D721Med (cell line): ENCODE measurements at regions not wholly inside any gene's neighbourhood (a gene's known extent, or its start where the extent isn't known, plus 50 kb on each side); places are given as distances from the start of the nearest gene placed in this dataset.

Source experiments
- DNase-seq: peaks from one replicate; pipeline ENCODE4 v3.0.0; 2011; ENCODE audit warnings: low spot score; ENCODE audit not compliant: insufficient read length
- FAIRE-seq: peaks from 2 replicates; lab custom pipeline; 2011; peaks lifted over from hg19 to GRCh38; lab: Jason Lieb, UNC
- CTCF ChIP-seq: IDR thresholded peaks from 2 replicates; pipeline ENCODE4 v1.5.1; 2012; ENCODE audit warnings: mild to moderate bottlenecking, control low read depth; ENCODE audit not compliant: insufficient read depth; ENCODE audit errors: missing control alignments

- no peak for TF ChIP-seq CTCF
- FAIRE-seq (no peak), DNase-seq (no peak)
These were observed 387.7 kb upstream of the PFKP start for GRCh38 chr10:2679646-2680045.

GRCh38 chr10:2676455-2676854, 390.9 kb upstream of the PFKP start:
- FAIRE-seq (no peak), DNase-seq (no peak)
- TF ChIP-seq CTCF = no peak

- DNase-seq = no peak
- no peak for TF ChIP-seq CTCF
- FAIRE-seq = no peak
These were observed 392.9 kb upstream of the PFKP start for GRCh38 chr10:2674451-2674850.

GRCh38 chr10:2670864-2671263, 396.5 kb upstream of the PFKP start:
- no peak for DNase-seq
- FAIRE-seq = no peak
- TF ChIP-seq CTCF = no peak

- FAIRE-seq = no peak
- TF ChIP-seq CTCF = no peak
- DNase-seq = no peak
These were observed 401.6 kb upstream of the PFKP start for GRCh38 chr10:2665772-2666171.

GRCh38 chr10:2660276-2660675, 407.1 kb upstream of the PFKP start:
- TF ChIP-seq CTCF = no peak
- FAIRE-seq (no peak), DNase-seq (no peak)

- no peak for FAIRE-seq
- no peak for DNase-seq
- no peak for TF ChIP-seq CTCF
These were observed 407.6 kb upstream of the PFKP start for GRCh38 chr10:2659660-2660209.
